Lower lobe of right lung (tissue), 2 donors: ENCODE measurements at regions not wholly inside any gene's neighbourhood (a gene's known extent, or its start where the extent isn't known, plus 50 kb on each side); places are given as distances from the start of the nearest gene placed in this dataset.
A peak's percentile ranks its signal among the peaks of the same experiment; 100 is the strongest.
"Not testable (repeated sequence)": the region's sequence is repeated elsewhere in the genome, so short reads cannot be mapped to it uniquely, and the experiment has no call there.

Experiments used
- ATAC-seq, 2 donors: fragments of 200-7000 bp; cut with Tn5 transposase; one replicate each; pipeline ENCODE4 v1.9.1; 2020 to 2022; ENCODE audit warnings: mild to moderate bottlenecking in 2 of 2, moderate library complexity in 2 of 2
- DNase-seq: peaks from one replicate; pipeline ENCODE4 v3.0.0-alpha.2; 2020
- H3K27ac ChIP-seq: fragments of 200-600 bp; one replicate; pipeline ENCODE4 v1.8.0; 2022
- H3K27me3 ChIP-seq: fragments of 200-600 bp; one replicate; pipeline ENCODE4 v1.8.0; 2022; ENCODE audit warnings: low read depth
- H3K36me3 ChIP-seq: fragments of 200-600 bp; one replicate; pipeline ENCODE4 v1.8.0; 2022; ENCODE audit warnings: mild to moderate bottlenecking
- H3K4me1 ChIP-seq: fragments of 200-600 bp; one replicate; pipeline ENCODE4 v1.8.0; 2022
- H3K4me3 ChIP-seq: fragments of 200-600 bp; one replicate; pipeline ENCODE4 v1.8.0; 2022; ENCODE audit warnings: mild to moderate bottlenecking
- H3K9me3 ChIP-seq: fragments of 200-600 bp; one replicate; pipeline ENCODE4 v1.8.0; 2022
- intact Hi-C: fragments of 100-400 bp; cut with DNase I; formaldehyde crosslinking; loops from one replicate; pipeline ENCODE4 v1.11.0; 2022
- TF ChIP-seq, protein P1 (sequence below): fragments of 200-600 bp; IDR thresholded peaks from one replicate; pipeline ENCODE4 v1.8.0; 2022; ENCODE audit warnings: antibody characterized with exemption, mild to moderate bottlenecking
- donor health status: DM: no; HTN: yes; CAD: no; lungs with severe emphysema.

DNA sequence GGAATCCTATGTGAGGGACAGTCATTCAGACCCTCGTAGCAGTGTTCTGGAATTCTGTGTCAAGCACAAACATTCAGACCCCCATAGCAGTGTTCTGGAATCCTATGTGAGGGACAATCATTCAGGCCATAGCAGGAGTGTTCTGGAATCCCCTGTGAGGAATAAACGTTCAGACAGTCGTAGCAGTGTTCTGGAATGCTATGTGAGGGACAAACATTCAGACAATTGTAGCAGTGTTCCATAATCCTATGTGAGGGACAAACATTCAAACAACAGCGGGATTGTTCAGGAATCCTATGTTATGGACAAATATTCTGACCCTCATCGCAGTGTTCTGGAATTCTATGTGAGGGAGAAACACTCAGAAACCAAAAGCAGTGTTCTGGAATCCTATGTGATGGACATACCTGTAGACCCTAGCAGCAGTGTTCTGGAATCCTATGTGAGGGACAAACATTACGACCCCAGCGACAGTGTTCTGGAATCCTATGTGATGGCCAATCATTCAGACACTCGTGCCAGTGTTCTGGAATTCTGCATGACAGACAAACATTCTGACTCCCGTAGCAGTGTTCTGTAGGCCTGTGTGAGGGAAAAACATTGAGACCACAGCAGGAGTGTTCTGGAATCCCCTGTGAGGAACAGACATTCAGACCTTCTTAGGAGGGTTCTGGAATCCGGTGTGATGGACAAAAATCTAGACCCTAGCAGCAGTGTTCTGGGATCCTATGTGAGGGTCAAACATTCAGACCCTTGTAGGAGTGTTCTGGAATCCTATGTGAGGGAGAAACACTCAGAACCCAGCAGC, 388.1 kb upstream of the SPATA31A5 start:
- DNase-seq, H3K4me1 ChIP-seq, H3K9me3 ChIP-seq, H3K36me3 ChIP-seq, intact Hi-C loops, H3K4me3 ChIP-seq, H3K27me3 ChIP-seq, H3K27ac ChIP-seq: not testable (repeated sequence)
- peak; percentile 36 to 45 for ATAC-seq

DNA sequence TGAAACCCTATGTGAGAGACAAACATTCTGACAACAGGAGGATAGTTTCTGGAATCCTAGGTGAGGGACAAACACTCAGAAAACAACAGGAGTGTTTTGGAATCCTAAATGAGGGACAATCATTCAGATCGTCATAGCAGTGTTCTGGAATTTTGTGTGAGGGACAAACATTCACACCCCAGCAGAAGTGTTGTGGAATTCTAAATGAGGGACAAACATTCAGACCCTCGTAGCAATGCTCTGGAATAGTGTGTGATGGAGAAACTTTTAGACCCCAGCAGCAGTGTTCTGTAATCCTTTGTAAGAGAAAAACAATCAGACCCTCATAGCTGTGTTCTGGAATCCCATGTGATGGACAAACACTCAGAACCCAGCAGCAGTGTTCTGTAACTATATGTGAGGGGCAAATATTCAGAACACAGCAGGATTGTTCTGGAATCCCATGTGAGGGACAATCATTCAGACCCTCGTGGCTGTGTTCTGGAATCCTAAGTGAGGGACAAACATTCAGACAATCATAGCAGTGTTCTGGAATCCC, 387.4 kb upstream of the SPATA31A5 start:
- H3K4me1 ChIP-seq, H3K4me3 ChIP-seq, H3K9me3 ChIP-seq, intact Hi-C loops, H3K36me3 ChIP-seq, DNase-seq, H3K27ac ChIP-seq, H3K27me3 ChIP-seq: not testable (repeated sequence)
- ATAC-seq: peak; percentile 29 to 39

DNA sequence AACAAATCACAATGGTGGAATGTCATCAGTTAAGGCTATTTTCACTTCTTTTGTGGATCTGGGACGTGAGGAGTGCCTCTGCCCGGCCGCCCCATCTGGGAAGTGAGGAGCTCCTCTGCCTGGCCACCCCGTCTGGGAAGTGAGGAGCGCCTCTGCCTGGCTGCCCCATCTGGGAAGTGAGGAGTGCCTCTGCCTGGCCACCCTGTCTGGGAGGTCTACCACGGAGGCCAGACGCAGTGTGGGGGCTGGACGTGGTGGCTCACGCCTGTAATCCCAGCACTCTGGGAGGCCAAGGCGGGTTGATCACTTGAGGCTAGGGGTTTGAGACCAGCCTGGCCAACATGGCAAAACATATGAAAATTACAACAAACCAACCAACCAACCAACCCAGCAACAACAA, 369.7 kb upstream of the SPATA31A5 start:
- H3K27ac ChIP-seq, H3K36me3 ChIP-seq, intact Hi-C loops, H3K27me3 ChIP-seq, ATAC-seq, DNase-seq, H3K4me3 ChIP-seq, H3K4me1 ChIP-seq: not testable (repeated sequence)
- peaks cover 13% of the 10 kb centered on the region for H3K9me3 ChIP-seq

DNA sequence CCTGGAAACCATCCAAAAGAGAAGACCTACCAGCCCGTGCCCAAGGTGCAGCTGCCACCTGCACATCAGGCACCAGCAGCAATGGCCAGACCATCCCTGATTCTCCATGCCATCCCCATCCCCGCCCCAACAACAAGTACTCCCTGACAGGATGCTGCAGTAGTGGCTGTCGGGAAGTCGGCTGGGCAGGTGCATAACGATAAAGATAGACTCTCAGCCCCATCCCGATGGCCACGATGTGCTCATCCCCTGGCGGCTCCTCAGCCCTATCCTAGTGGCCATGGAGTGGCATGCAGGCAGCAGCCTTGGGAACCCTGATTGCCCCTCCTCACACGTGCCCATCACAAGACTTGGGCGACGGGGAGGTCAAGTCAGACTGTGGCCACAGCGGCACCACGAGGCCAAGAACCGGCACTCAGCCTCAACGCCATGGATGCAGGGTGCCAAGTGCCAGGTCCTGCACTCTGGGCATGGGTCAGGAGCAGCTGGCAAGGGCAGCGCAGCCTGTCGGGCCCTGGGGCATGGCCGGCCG, 368.8 kb upstream of the SPATA31A5 start:
- peaks cover 13% of the 10 kb centered on the region for H3K9me3 ChIP-seq
- intact Hi-C loops: no loop called here

DNA sequence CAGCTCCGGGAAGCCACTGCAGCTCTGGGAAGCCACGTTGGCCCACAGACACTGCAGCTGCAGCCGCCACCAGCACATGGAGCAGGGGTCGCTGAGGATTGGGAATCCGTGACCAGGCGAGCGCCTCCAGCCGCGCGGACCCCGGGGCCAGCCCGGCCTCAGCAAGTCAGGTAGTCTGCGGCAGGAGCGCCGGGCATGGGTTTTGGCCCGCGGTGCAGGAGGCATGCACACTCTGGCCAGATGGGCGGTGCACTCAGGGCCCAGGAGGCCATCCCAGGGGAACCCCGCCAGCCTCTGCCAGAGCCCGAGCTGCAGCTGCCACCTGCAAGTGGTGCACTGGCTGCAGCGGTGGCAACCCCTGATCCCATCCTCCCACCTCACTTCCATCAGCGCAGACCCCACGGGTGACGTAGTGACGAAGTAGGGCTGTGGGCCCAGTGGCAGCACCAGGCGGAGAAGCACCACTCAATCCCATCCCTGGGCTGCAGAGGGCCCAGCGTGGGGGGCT, 368.3 kb upstream of the SPATA31A5 start:
- Histone ChIP-seq H3K36me3 (no peaks in the 10 kb centered on the region), H3K27ac (no peak overlapping the region), H3K4me1 (no peaks in the 10 kb centered on the region), H3K9me3 (peaks cover 13% of the 10 kb centered on the region), H3K27me3 (no peaks in the 10 kb centered on the region), H3K4me3 (no peak overlapping the region)
- intact Hi-C loops: no loop called here
- TF ChIP-seq, protein P1, sequence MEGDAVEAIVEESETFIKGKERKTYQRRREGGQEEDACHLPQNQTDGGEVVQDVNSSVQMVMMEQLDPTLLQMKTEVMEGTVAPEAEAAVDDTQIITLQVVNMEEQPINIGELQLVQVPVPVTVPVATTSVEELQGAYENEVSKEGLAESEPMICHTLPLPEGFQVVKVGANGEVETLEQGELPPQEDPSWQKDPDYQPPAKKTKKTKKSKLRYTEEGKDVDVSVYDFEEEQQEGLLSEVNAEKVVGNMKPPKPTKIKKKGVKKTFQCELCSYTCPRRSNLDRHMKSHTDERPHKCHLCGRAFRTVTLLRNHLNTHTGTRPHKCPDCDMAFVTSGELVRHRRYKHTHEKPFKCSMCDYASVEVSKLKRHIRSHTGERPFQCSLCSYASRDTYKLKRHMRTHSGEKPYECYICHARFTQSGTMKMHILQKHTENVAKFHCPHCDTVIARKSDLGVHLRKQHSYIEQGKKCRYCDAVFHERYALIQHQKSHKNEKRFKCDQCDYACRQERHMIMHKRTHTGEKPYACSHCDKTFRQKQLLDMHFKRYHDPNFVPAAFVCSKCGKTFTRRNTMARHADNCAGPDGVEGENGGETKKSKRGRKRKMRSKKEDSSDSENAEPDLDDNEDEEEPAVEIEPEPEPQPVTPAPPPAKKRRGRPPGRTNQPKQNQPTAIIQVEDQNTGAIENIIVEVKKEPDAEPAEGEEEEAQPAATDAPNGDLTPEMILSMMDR: no peak
- ATAC-seq (no peak), DNase-seq (no peak)

More for the DNA sequence above, 368.8 kb upstream of the SPATA31A5 start:
- no peak for DNase-seq
- Histone ChIP-seq H3K27me3 (no peaks in the 10 kb centered on the region), H3K4me3 (no peak overlapping the region), H3K27ac (no peak overlapping the region), H3K4me1 (no peaks in the 10 kb centered on the region), H3K36me3 (no peaks in the 10 kb centered on the region)
- ATAC-seq: no peak
- TF ChIP-seq, protein P1: no peak

DNA sequence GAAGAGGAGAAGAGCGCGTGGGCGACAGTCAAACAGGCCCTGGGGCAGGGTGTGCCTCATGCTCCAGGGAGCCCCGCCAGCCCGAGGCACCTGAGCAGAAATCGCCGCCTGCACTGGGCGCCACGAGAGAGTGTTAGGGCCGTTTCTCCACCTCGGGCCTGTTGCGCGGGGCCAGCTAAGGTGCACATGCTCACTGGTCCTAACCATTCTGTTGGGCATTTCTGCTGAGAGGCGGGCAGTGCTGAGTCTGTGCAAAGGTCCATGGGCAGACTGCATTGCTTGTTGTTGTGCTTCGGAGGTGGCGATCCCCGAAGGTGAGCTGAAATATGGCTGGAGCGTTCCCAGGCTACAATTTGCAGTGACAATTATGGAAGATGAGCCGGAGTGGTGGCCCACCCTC, 367.8 kb upstream of the SPATA31A5 start:
- Histone ChIP-seq H3K27ac (no peak overlapping the region), H3K4me1 (no peaks in the 10 kb centered on the region), H3K36me3 (no peaks in the 10 kb centered on the region), H3K4me3 (no peak overlapping the region), H3K9me3 (peaks cover 13% of the 10 kb centered on the region), H3K27me3 (no peaks in the 10 kb centered on the region)
- ATAC-seq: peak in 1 of 2 donors; percentile 21
- TF ChIP-seq, protein P1: no peak
- intact Hi-C loops: no loop called here
- no peak for DNase-seq

DNA sequence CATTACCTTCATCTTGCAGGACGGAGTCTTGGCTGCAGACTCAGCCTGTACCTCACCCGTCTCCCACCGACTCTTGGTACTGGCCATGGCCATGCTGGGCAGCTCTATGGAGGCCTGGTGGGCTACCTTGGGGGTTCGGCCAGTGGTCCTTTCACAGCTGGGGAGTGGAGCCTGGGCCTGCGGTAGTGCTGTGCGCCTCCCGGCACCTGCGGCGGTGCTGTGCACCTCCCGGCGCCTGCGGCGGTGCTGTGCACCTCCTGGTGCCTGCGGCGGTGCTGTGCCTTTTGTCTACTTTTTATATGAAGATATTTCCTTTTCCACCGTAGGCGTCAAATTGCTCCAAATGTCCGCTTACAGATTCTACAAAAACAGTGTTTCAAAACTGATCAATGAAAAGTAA, 367.2 kb upstream of the SPATA31A5 start:
- ATAC-seq, DNase-seq, intact Hi-C loops: not testable (repeated sequence)

More for the DNA sequence above, 367.2 kb upstream of the SPATA31A5 start:
- peaks cover 13% of the 10 kb centered on the region for H3K9me3 ChIP-seq
- H3K36me3 ChIP-seq, H3K27ac ChIP-seq, H3K4me1 ChIP-seq, H3K4me3 ChIP-seq, H3K27me3 ChIP-seq: not testable (repeated sequence)
